SU-DHL-6 (cell line): ENCODE measurements at regions not wholly inside any gene's neighbourhood (a gene's known extent, or its start where the extent isn't known, plus 50 kb on each side); places are given as distances from the start of the nearest gene placed in this dataset.

Source experiments
- H2AFZ ChIP-seq: fragments of 200-600 bp; sonication (generic); 2 replicates; pipeline ENCODE4 v1.6.1; 2014; ENCODE audit warnings: low read depth, mild to moderate bottlenecking, moderate library complexity, mixed read lengths, antibody characterized with exemption, low read length; ENCODE audit not compliant: severe bottlenecking
- H3F3A ChIP-seq: fragments of 200-600 bp; shearing (Covaris generic); 2 replicates; pipeline ENCODE4 v1.6.0; 2016; ENCODE audit warnings: antibody characterized with exemption, mild to moderate bottlenecking; ENCODE audit not compliant: insufficient read depth
- H3K27ac ChIP-seq: fragments of 200-600 bp; sonication (generic); 2 replicates; pipeline ENCODE4 v1.5.1; 2016; ENCODE audit warnings: low read depth, mild to moderate bottlenecking, low read length, moderate library complexity, mixed read lengths
- H3K27me3 ChIP-seq: fragments of 200-600 bp; sonication (generic), shearing (Covaris generic); 2 replicates; pipeline ENCODE4 v1.6.0; 2014; ENCODE audit warnings: mild to moderate bottlenecking, low read length
- H3K36me3 ChIP-seq: fragments of 200-600 bp; sonication (generic); 2 replicates; pipeline ENCODE4 v1.6.1; 2014; ENCODE audit warnings: mild to moderate bottlenecking, low read length, mixed read lengths
- H3K4me2 ChIP-seq: fragments of 300-600, 200-600 bp; shearing (Covaris generic), sonication (generic); 2 replicates; pipeline ENCODE4 v1.6.0; 2014; ENCODE audit warnings: low read length, low read depth, mild to moderate bottlenecking; ENCODE audit not compliant: poor library complexity, severe bottlenecking
- H3K4me3 ChIP-seq: fragments of 200-600 bp; sonication (generic); 2 replicates; pipeline ENCODE4 v1.5.1; 2014; ENCODE audit warnings: antibody characterized with exemption, low read length, mild to moderate bottlenecking, mixed read lengths; ENCODE audit not compliant: insufficient read depth, poor library complexity, severe bottlenecking
- H3K79me2 ChIP-seq: fragments of 200-600 bp; sonication (generic); 2 replicates; pipeline ENCODE4 v1.6.1; 2014; ENCODE audit warnings: mild to moderate bottlenecking, low read length, moderate library complexity; ENCODE audit not compliant: insufficient read depth
- H3K9ac ChIP-seq: fragments of 200-600 bp; sonication (generic); 2 replicates; pipeline ENCODE4 v1.7.0; 2014; ENCODE audit warnings: mild to moderate bottlenecking, low read length
- H3K9me2 ChIP-seq: fragments of 200-600 bp; sonication (generic); replicated peaks from 2 replicates; pipeline ENCODE4 v1.6.1; 2014; ENCODE audit warnings: low read length; ENCODE audit not compliant: insufficient read depth
- H3K9me3 ChIP-seq: fragments of 200-600 bp; sonication (generic); 2 replicates; pipeline ENCODE4 v1.6.1; 2014; ENCODE audit warnings: low read length, mixed read lengths; ENCODE audit not compliant: insufficient read depth
- H4K20me1 ChIP-seq: fragments of 200-600 bp; sonication (generic); 2 replicates; pipeline ENCODE4 v1.6.1; 2014; ENCODE audit warnings: low read depth, mild to moderate bottlenecking, antibody characterized with exemption, low read length, moderate library complexity, mixed read lengths
- EZH2phosphoT487 ChIP-seq: fragments of 200-600 bp; sonication (generic), shearing (Covaris generic); conservative IDR thresholded peaks from 2 replicates; pipeline ENCODE4 v1.6.1; 2018; ENCODE audit warnings: mild to moderate bottlenecking, antibody characterized with exemption, low read length, moderate library complexity, mixed read lengths
- TF ChIP-seq, protein P1 (sequence below): fragments of 200-600 bp; sonication (generic); IDR thresholded peaks from one replicate; pipeline ENCODE4 v1.5.1; 2017; ENCODE audit warnings: antibody characterized with exemption, mild to moderate bottlenecking, low read length, moderate library complexity; ENCODE audit not compliant: insufficient read depth, poor library complexity, severe bottlenecking

DNA sequence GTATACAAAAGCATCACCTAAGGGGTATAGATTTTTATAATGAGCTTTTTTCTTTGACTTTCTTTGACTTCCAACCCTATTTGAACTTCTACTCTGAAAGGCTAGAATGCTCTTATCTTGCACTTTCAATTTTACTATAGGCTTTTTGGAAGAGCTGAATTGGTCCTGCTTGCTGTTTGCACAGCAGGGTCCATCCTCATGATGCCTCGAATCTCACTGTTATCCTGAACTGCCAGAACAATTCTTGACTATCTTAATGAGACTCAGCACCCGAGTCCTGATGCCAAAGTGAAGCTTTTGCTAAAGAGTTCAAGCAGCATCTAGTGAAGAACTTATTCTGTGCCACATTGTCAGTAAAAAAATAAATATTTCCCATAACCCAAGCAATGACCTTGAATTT is 488.3 kb upstream of the ANO5 start:
- Histone ChIP-seq H3K9me2 (no peaks in the 10 kb centered on the region; the same call in 1 of the 2 replicates), H3K9me3 (no peaks in the 10 kb centered on the region), H2AFZ (no peak overlapping the region), H3K36me3 (no peaks in the 10 kb centered on the region), H4K20me1 (no peaks in the 10 kb centered on the region), H3K9ac (no peak overlapping the region), H3K27me3 (no peaks in the 10 kb centered on the region), H3K79me2 (no peaks in the 10 kb centered on the region), H3F3A (no peaks in the 10 kb centered on the region), H3K4me3 (no peak overlapping the region), H3K27ac (no peak overlapping the region), H3K4me2 (no peak overlapping the region)
- no peak for TF ChIP-seq EZH2phosphoT487
- TF ChIP-seq, protein P1, sequence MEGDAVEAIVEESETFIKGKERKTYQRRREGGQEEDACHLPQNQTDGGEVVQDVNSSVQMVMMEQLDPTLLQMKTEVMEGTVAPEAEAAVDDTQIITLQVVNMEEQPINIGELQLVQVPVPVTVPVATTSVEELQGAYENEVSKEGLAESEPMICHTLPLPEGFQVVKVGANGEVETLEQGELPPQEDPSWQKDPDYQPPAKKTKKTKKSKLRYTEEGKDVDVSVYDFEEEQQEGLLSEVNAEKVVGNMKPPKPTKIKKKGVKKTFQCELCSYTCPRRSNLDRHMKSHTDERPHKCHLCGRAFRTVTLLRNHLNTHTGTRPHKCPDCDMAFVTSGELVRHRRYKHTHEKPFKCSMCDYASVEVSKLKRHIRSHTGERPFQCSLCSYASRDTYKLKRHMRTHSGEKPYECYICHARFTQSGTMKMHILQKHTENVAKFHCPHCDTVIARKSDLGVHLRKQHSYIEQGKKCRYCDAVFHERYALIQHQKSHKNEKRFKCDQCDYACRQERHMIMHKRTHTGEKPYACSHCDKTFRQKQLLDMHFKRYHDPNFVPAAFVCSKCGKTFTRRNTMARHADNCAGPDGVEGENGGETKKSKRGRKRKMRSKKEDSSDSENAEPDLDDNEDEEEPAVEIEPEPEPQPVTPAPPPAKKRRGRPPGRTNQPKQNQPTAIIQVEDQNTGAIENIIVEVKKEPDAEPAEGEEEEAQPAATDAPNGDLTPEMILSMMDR = no peak

DNA sequence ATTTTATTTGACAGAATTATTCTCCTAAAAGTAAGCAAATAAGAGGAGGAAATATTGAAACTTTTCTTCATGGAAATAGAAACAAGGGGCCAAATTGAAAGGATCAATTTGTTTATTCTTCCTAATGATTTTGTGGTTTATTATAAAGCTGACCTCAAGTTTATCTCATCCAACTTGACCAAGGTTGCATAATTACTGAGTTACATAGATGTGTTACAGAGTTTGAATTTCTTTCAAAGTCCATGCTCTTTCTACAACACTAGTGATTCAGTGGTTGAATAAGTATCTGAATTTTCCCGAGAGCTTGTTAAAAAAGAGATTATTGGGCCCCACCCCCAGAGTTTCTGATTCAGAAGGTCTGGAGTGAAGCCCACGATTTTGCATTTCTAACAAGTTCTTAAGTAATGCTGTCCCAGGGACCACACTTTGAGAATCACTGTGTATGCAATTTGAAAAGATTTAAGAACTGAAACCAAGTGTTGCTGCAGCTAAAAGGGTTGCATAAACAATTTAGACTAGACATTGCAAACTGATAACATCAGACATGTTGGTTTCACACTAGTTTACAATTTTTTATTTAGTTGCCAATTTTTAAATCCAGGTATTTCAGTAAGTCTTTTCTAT is 485.7 kb upstream of the ANO5 start:
- no peaks in the 10 kb centered on the region for H3K27me3 ChIP-seq
- H3K36me3 ChIP-seq = no peaks in the 10 kb centered on the region
- no peak overlapping the region for H3K9ac ChIP-seq
- no peak overlapping the region for H3K4me2 ChIP-seq
- TF ChIP-seq EZH2phosphoT487 = no peak
- TF ChIP-seq, protein P1 = no peak
- no peaks in the 10 kb centered on the region for H3K79me2 ChIP-seq
- H3K4me3 ChIP-seq = no peak overlapping the region
- no peak overlapping the region for H2AFZ ChIP-seq
- no peak overlapping the region for H3K27ac ChIP-seq
- H4K20me1 ChIP-seq = no peaks in the 10 kb centered on the region
- no peaks in the 10 kb centered on the region for H3F3A ChIP-seq
- no peaks in the 10 kb centered on the region for H3K9me3 ChIP-seq
- H3K9me2 ChIP-seq = no peaks in the 10 kb centered on the region; the same call in 1 of the 2 replicates

DNA sequence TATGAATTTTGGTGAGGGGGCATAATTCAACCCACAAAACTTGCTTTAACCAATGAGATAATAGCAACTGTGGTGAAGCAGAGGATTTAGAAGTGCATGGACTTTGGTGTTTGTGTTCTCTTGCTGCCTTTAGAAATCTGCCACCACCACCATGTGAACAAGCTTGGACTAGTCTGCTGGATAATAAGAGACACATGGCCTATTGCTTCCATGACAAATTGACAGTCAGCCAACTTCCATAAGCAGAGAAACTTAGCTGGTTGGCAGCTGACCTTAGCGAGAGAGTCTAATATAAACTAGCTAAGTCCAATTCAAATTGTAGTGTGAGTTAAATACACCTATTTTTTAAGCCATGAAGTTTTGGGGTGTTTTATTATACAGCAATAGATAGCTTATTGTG is 482.1 kb upstream of the ANO5 start:
- H3K4me2 ChIP-seq = no peak overlapping the region
- H3K4me3 ChIP-seq = no peak overlapping the region
- no peaks in the 10 kb centered on the region for H3F3A ChIP-seq
- H3K36me3 ChIP-seq = no peaks in the 10 kb centered on the region
- H3K9me2 ChIP-seq = no peaks in the 10 kb centered on the region
- H3K27me3 ChIP-seq = no peaks in the 10 kb centered on the region
- no peak overlapping the region for H3K9ac ChIP-seq
- no peaks in the 10 kb centered on the region for H4K20me1 ChIP-seq
- TF ChIP-seq, protein P1 = no peak
- TF ChIP-seq EZH2phosphoT487 = no peak
- H2AFZ ChIP-seq = no peak overlapping the region
- H3K27ac ChIP-seq = no peak overlapping the region
- H3K9me3 ChIP-seq = no peaks in the 10 kb centered on the region
- no peaks in the 10 kb centered on the region for H3K79me2 ChIP-seq
